ENCODE measurements at regions not wholly inside any gene's neighbourhood (a gene's known extent, or its start where the extent isn't known, plus 50 kb on each side); places are given as distances from the start of the nearest gene placed in this dataset.

GRCh38 chr1:14508613-14509012, 89.9 kb upstream of the KAZN start:
- no peak for DNase-seq (ENCODE audit: low read depth, low spot score)
- H3K27ac ChIP-seq (ENCODE audit: insufficient read depth, low read depth, low read length) = no peak overlapping the region
- no peaks in the 10 kb centered on the region for H3K27me3 ChIP-seq (ENCODE audit: control insufficient read depth in 2 of 2, insufficient read depth in 2 of 2, low read length in 2 of 2)
- intact Hi-C loops (cut with micrococcal nuclease) = no loop called here
- ChIA-PET CTCF (no interaction called here), POLR2A (no interaction called here)
- TF ChIP-seq MYC (IDR thresholded peaks at IDR 0.05; ENCODE audit: low read depth, low read length) (no peak), MAX (IDR thresholded peaks at IDR 0.05; ENCODE audit: insufficient read depth, insufficient read length) (no peak), CTCF (IDR thresholded peaks at IDR 0.05; ENCODE audit: extremely low read depth in 1 of 2, insufficient read depth in 1 of 2, low read depth in 1 of 2, low read length in 2 of 2) (no peak), EZH2 (IDR thresholded peaks at IDR 0.05; ENCODE audit: borderline replicate concordance, low read depth, low read length, severe bottlenecking) (no peak), GATA2 (IDR thresholded peaks at IDR 0.05; ENCODE audit: insufficient read depth, insufficient read length, low read depth, low read length) (no peak)
- H3K9me3 ChIP-seq (replicated peaks; ENCODE audit: control insufficient read depth, insufficient read depth, low read length) = peaks cover 6% of the 10 kb centered on the region
- H3K4me3 ChIP-seq (replicated peaks in 1 of 3; ENCODE audit: insufficient read depth in 1 of 3, low read depth in 1 of 3, low read length in 3 of 3) = no peak overlapping the region
- no peaks in the 10 kb centered on the region for H3K4me1 ChIP-seq (ENCODE audit: control insufficient read depth, extremely low read depth, insufficient read depth, low read length)
- H2AFZ ChIP-seq (ENCODE audit: low read depth, low read length) = no peak overlapping the region
- H3K36me3 ChIP-seq (ENCODE audit: control insufficient read depth in 2 of 2, extremely low read depth in 1 of 2, insufficient read depth in 2 of 2, low read length in 2 of 2) = no peaks in the 10 kb centered on the region
- H3K9ac ChIP-seq (replicated peaks; ENCODE audit: extremely low read depth, insufficient read depth, low read length) = no peak overlapping the region
- dilution Hi-C loops (cut with MboI; ENCODE audit: extremely low pct_ligation_motif_present, low sequenced_read_pairs) = no loop called here
- no peaks in the 10 kb centered on the region for H3K9me1 ChIP-seq (replicated peaks; ENCODE audit: control insufficient read depth, extremely low read depth, insufficient read depth, low read length)
- no peaks in the 10 kb centered on the region for H3K79me2 ChIP-seq (ENCODE audit: control insufficient read depth, insufficient read depth, low read length)
- FAIRE-seq = no peak
- no TSS peak for BruUV-seq (replicated peaks)
- no peak overlapping the region for H3K4me2 ChIP-seq (ENCODE audit: insufficient read depth, low read length)
- no peaks in the 10 kb centered on the region for H4K20me1 ChIP-seq (replicated peaks; ENCODE audit: control insufficient read depth, extremely low read depth, insufficient read depth, low read length)

- POLR2A ChIA-PET = no interaction called here
- H3K27ac ChIP-seq (ENCODE audit: insufficient read depth, low read depth, low read length) = no peak overlapping the region
- FAIRE-seq = no peak
Measured at GRCh38 chr1:14511166-14511680, 87.3 kb upstream of the KAZN start.

More at GRCh38 chr1:14511166-14511680, 87.3 kb upstream of the KAZN start:
- dilution Hi-C loops (cut with MboI; ENCODE audit: extremely low pct_ligation_motif_present, low sequenced_read_pairs) = no loop called here
- Histone ChIP-seq H3K4me1 (ENCODE audit: control insufficient read depth, extremely low read depth, insufficient read depth, low read length) (no peaks in the 10 kb centered on the region), H3K9me3 (replicated peaks; ENCODE audit: control insufficient read depth, insufficient read depth, low read length) (peaks cover 5% of the 10 kb centered on the region), H2AFZ (ENCODE audit: low read depth, low read length) (no peak overlapping the region), H3K9me1 (replicated peaks; ENCODE audit: control insufficient read depth, extremely low read depth, insufficient read depth, low read length) (no peaks in the 10 kb centered on the region), H4K20me1 (replicated peaks; ENCODE audit: control insufficient read depth, extremely low read depth, insufficient read depth, low read length) (no peaks in the 10 kb centered on the region), H3K4me2 (ENCODE audit: insufficient read depth, low read length) (no peak overlapping the region), H3K9ac (replicated peaks; ENCODE audit: extremely low read depth, insufficient read depth, low read length) (no peak overlapping the region), H3K79me2 (ENCODE audit: control insufficient read depth, insufficient read depth, low read length) (no peaks in the 10 kb centered on the region), H3K27me3 (ENCODE audit: control insufficient read depth in 2 of 2, insufficient read depth in 2 of 2, low read length in 2 of 2) (no peaks in the 10 kb centered on the region), H3K4me3 (replicated peaks in 1 of 3; ENCODE audit: insufficient read depth in 1 of 3, low read depth in 1 of 3, low read length in 3 of 3) (no peak overlapping the region), H3K36me3 (ENCODE audit: control insufficient read depth in 2 of 2, extremely low read depth in 1 of 2, insufficient read depth in 2 of 2, low read length in 2 of 2) (no peaks in the 10 kb centered on the region)
- no TSS peak for BruUV-seq (replicated peaks)
- no peak for DNase-seq (ENCODE audit: low read depth, low spot score)
- CTCF ChIA-PET = no interaction called here
- intact Hi-C loops (cut with micrococcal nuclease) = no loop called here
- TF ChIP-seq CTCF (IDR thresholded peaks at IDR 0.05; ENCODE audit: extremely low read depth in 1 of 2, insufficient read depth in 1 of 2, low read depth in 1 of 2, low read length in 2 of 2) = no peak
- TF ChIP-seq POLR2A (IDR thresholded peaks at IDR 0.05; ENCODE audit: low read depth, low read length) = no peak
- no peak for TF ChIP-seq JUN (IDR thresholded peaks at IDR 0.05; ENCODE audit: borderline replicate concordance, insufficient read depth, insufficient read length, low read depth)
- no peak for TF ChIP-seq FOS (IDR thresholded peaks at IDR 0.05; ENCODE audit: borderline replicate concordance, insufficient read depth, low read length)
- TF ChIP-seq EZH2 (IDR thresholded peaks at IDR 0.05; ENCODE audit: borderline replicate concordance, low read depth, low read length, severe bottlenecking) = no peak
- TF ChIP-seq GATA2 (IDR thresholded peaks at IDR 0.05; ENCODE audit: insufficient read depth, insufficient read length, low read depth, low read length) = no peak
- no peak for TF ChIP-seq POLR2AphosphoS5 (IDR thresholded peaks at IDR 0.05; ENCODE audit: insufficient read depth, low read depth, low read length)
- no peak for TF ChIP-seq MAX (IDR thresholded peaks at IDR 0.05; ENCODE audit: insufficient read depth, insufficient read length)
- no peak for TF ChIP-seq MYC (IDR thresholded peaks at IDR 0.05; ENCODE audit: low read depth, low read length)
